ENCODE measurements at regions not wholly inside any gene's neighbourhood (a gene's known extent, or its start where the extent isn't known, plus 50 kb on each side); places are given as distances from the start of the nearest gene placed in this dataset.

DNA sequence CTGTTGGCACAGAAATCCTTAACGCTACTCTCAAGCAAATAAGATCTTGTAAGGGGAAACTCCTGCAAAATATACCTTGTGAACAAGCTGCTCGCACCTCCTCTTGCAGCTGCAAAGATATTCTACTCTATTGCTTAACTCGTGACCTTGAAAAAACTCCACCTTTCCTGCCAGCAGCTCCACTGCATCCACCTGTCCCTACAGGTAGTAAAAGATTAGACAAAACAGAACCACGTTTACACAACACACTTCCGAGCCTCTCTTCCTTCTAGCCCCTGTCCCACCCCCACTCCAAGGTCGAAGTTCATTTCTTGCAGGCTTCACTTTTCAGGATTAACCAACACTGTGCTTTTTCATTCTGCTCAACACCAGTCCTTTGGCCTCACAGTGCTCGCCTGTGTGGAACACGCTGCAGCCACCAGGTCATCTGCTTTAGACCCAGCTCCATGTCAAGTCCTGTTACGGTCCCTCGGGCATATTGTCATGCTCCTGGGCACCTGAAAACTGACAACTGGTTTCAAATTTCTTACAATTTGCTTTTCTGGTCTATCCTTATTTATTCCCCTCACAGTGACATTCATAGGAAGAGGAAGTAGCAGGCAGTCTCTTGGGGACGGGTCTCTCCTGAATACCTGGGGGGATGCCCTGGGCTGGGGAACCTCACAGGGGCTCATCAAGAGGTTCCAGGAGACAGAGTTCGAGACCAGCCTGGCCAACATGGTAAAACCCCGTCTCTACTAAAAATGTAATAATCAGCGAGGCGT is 165.8 kb upstream of the KLF14 start:
- POLR2A ChIA-PET = no interaction called here

DNA sequence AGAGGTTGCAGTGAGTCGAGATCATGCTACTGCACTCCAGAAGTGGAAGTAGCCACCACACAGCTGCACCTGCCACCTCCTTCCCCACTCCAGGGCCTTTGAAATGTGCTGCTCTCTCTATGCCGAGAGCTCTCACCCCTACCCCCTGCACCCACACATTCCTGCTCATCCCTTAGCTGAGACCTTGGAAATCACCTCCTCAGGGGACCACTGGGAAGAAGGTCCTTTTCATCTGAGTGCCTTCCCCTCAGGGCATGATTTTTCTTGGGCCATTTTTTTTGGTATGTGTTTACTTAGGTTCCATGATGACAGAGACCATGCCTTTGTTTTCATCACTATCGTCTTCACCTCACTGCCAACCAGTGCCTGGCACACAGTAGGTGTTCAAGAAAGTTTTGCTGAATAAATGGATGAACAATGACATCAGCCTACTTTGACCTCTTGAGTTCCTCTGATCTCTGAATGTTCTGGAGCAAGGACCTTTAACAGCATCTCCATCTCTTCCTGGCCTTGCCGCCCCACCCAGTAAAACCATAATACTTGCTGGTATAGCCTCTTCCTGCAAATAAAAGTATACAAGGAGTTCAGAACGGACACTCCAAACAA is 166.6 kb upstream of the KLF14 start:
- no peak for DNase-seq

More for the DNA sequence above, 165.8 kb upstream of the KLF14 start:
- H3K9me3 ChIP-seq (ENCODE audit: control extremely low read depth in 1 of 5, control insufficient read depth in 4 of 5, insufficient read depth in 2 of 5, low read depth in 1 of 5, low read length in 4 of 5) = peaks cover 0 to 1% (median 0%) of the 10 kb centered on the region in 5 experiments
- H3K36me3 ChIP-seq (ENCODE audit: control insufficient read depth in 4 of 4, insufficient read depth in 4 of 4, low read length in 3 of 4) = peaks cover 6 to 70% (median 18%) of the 10 kb centered on the region in 4 experiments
- peaks cover 0 to 14% (median 7%) of the 10 kb centered on the region in 4 experiments for H3K4me1 ChIP-seq (ENCODE audit: control extremely low read depth in 1 of 4, control insufficient read depth in 4 of 4, insufficient read depth in 4 of 4, low read length in 3 of 4)
- DNase-seq = no peak
- no peak overlapping the region for H3K4me3 ChIP-seq (ENCODE audit: control insufficient read depth in 1 of 7, extremely low read depth in 1 of 7, insufficient read depth in 4 of 7, low read depth in 2 of 7, low read length in 6 of 7)
- CTCF ChIA-PET = interaction anchor here (0.8 to 7.3 kb wide), 11 partner anchors 9 to 141 kb away, joined by 3 to 108 read pairs (median 4); no protein-coding TSS in a partner anchor
- H3K27me3 ChIP-seq (replicated peaks in 2 of 5; ENCODE audit: control insufficient read depth in 4 of 5, insufficient read depth in 5 of 5, low read length in 4 of 5) = no peaks in the 10 kb centered on the region
- 94% methylated on average over 15 of the region's 15 CpGs for WGBS (ENCODE audit: insufficient coverage)
- H3K27ac ChIP-seq (ENCODE audit: insufficient read depth in 1 of 2, low read depth in 1 of 2, low read length in 2 of 2, poor library complexity in 1 of 2, severe bottlenecking in 2 of 2) = no peak overlapping the region

DNA sequence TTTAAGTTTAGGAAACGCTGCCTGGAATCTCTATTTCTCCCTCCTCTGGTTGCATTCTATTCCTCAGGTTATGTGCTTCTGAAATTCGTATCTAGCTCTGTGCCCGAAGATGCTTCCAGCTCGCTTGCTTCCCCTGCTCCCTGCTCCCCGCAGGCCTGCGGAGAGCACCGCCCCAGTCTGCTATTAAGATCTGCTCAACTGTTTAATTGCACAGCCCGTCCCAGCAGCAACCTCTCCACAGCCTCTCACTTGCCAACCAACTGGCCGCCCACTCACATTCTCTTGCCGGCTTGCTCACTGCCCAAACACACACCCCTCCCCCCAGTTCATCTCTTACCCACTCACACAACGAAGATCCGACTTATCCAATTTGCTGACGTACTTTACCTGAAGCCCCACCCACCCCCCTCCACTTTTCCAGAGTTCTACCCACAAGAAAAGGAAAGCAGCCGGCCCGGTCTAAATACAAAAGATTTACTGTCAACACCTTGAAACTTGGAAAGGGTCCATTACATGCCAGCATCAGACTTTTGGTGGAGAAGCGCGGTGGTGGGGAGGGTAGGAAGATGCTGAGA is 167.3 kb upstream of the KLF14 start:
- H3K36me3 ChIP-seq (ENCODE audit: control insufficient read depth in 4 of 4, insufficient read depth in 4 of 4, low read length in 3 of 4) = peaks cover 5 to 64% (median 13%) of the 10 kb centered on the region in 4 experiments
- no peak overlapping the region for H3K4me3 ChIP-seq (ENCODE audit: control insufficient read depth in 1 of 7, extremely low read depth in 1 of 7, insufficient read depth in 4 of 7, low read depth in 2 of 7, low read length in 6 of 7)
- 88% methylated on average over 14 of the region's 17 CpGs for WGBS (ENCODE audit: insufficient coverage)
- H3K27ac ChIP-seq (ENCODE audit: insufficient read depth in 1 of 2, low read depth in 1 of 2, low read length in 2 of 2, poor library complexity in 1 of 2, severe bottlenecking in 2 of 2) = no peak overlapping the region
- ChIA-PET CTCF (no interaction called here), POLR2A (interaction anchor here (0.6 kb wide), 1 partner anchor 180 kb away, joined by 3 read pairs; no protein-coding TSS in a partner anchor)
- H3K9me3 ChIP-seq (ENCODE audit: control extremely low read depth in 1 of 5, control insufficient read depth in 4 of 5, insufficient read depth in 2 of 5, low read depth in 1 of 5, low read length in 4 of 5) = peaks cover 0 to 1% (median 0%) of the 10 kb centered on the region in 5 experiments
- DNase-seq = no peak
- no peaks in the 10 kb centered on the region for H3K27me3 ChIP-seq (replicated peaks in 2 of 5; ENCODE audit: control insufficient read depth in 4 of 5, insufficient read depth in 5 of 5, low read length in 4 of 5)
- H3K4me1 ChIP-seq (ENCODE audit: control extremely low read depth in 1 of 4, control insufficient read depth in 4 of 4, insufficient read depth in 4 of 4, low read length in 3 of 4) = peaks cover 0 to 18% (median 8%) of the 10 kb centered on the region in 4 experiments

More for the DNA sequence above, 166.6 kb upstream of the KLF14 start:
- WGBS (ENCODE audit: insufficient coverage) = 73% methylated on average over 1 of the region's 5 CpGs
- ChIA-PET CTCF (interaction anchor here (0.8 to 2.5 kb wide), 4 partner anchors 8 to 140 kb away, joined by 3 to 5 read pairs (median 4); no protein-coding TSS in a partner anchor), POLR2A (interaction anchor here (0.6 kb wide), 1 partner anchor 179 kb away, joined by 3 read pairs; no protein-coding TSS in a partner anchor)
- Histone ChIP-seq H3K27ac (ENCODE audit: insufficient read depth in 1 of 2, low read depth in 1 of 2, low read length in 2 of 2, poor library complexity in 1 of 2, severe bottlenecking in 2 of 2) (no peak overlapping the region), H3K36me3 (ENCODE audit: control insufficient read depth in 4 of 4, insufficient read depth in 4 of 4, low read length in 3 of 4) (peaks cover 4 to 66% (median 15%) of the 10 kb centered on the region in 4 experiments), H3K4me3 (ENCODE audit: control insufficient read depth in 1 of 7, extremely low read depth in 1 of 7, insufficient read depth in 4 of 7, low read depth in 2 of 7, low read length in 6 of 7) (no peak overlapping the region), H3K9me3 (ENCODE audit: control extremely low read depth in 1 of 5, control insufficient read depth in 4 of 5, insufficient read depth in 2 of 5, low read depth in 1 of 5, low read length in 4 of 5) (peaks cover 0 to 1% (median 0%) of the 10 kb centered on the region in 5 experiments), H3K27me3 (replicated peaks in 2 of 5; ENCODE audit: control insufficient read depth in 4 of 5, insufficient read depth in 5 of 5, low read length in 4 of 5) (no peaks in the 10 kb centered on the region), H3K4me1 (ENCODE audit: control extremely low read depth in 1 of 4, control insufficient read depth in 4 of 4, insufficient read depth in 4 of 4, low read length in 3 of 4) (peaks cover 0 to 15% (median 6%) of the 10 kb centered on the region in 4 experiments)

DNA sequence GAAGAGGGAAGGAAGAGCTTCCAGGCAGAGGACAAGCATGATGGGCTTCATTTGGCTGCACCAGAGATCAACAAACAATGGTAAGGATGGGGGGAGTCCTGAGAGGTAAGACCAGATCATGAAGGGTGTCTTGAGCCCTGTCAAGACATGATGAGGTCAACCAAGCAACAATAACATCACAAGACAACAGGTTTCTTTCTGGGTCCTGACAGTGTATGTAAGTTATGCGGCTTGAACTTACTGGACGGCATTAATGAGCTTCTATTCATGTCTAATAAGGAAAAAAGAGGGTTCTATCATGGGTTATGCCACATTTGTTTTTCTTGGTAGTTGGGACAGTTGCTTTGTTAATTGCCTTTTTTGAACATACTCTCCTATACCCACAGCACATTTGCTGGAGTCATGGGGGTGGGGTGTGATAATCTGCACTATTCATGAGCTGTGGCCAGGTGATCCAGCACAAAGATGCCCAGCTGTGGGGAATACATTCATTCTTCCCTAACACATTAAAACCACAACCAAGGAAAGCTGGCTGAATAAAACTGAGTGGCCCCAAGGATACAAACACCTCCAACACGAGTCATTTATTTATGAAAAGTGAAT is 168.8 kb upstream of the KLF14 start:
- Histone ChIP-seq H3K27ac (ENCODE audit: insufficient read depth in 1 of 2, low read depth in 1 of 2, low read length in 2 of 2, poor library complexity in 1 of 2, severe bottlenecking in 2 of 2) (no peak overlapping the region), H3K4me3 (ENCODE audit: control insufficient read depth in 1 of 7, extremely low read depth in 1 of 7, insufficient read depth in 4 of 7, low read depth in 2 of 7, low read length in 6 of 7) (no peak overlapping the region), H3K9me3 (ENCODE audit: control extremely low read depth in 1 of 5, control insufficient read depth in 4 of 5, insufficient read depth in 2 of 5, low read depth in 1 of 5, low read length in 4 of 5) (peaks cover 0 to 1% (median 0%) of the 10 kb centered on the region in 5 experiments), H3K4me1 (ENCODE audit: control extremely low read depth in 1 of 4, control insufficient read depth in 4 of 4, insufficient read depth in 4 of 4, low read length in 3 of 4) (peaks cover 0 to 14% (median 2%) of the 10 kb centered on the region in 4 experiments), H3K27me3 (replicated peaks in 2 of 5; ENCODE audit: control insufficient read depth in 4 of 5, insufficient read depth in 5 of 5, low read length in 4 of 5) (no peaks in the 10 kb centered on the region), H3K36me3 (ENCODE audit: control insufficient read depth in 4 of 4, insufficient read depth in 4 of 4, low read length in 3 of 4) (peaks cover 5 to 58% (median 9%) of the 10 kb centered on the region in 4 experiments)
- POLR2A ChIA-PET = interaction anchor here (0.6 kb wide), 1 partner anchor 11 kb away, joined by 3 read pairs; no protein-coding TSS in a partner anchor
- DNase-seq = no peak
- CTCF ChIA-PET = interaction anchor here (1.1 to 3.8 kb wide), 4 partner anchors 28 to 135 kb away, joined by 3 to 17 read pairs (median 6); no protein-coding TSS in a partner anchor
- no CpG with 5 or more reads among the region's 3 CpGs for WGBS (ENCODE audit: insufficient coverage)

DNA sequence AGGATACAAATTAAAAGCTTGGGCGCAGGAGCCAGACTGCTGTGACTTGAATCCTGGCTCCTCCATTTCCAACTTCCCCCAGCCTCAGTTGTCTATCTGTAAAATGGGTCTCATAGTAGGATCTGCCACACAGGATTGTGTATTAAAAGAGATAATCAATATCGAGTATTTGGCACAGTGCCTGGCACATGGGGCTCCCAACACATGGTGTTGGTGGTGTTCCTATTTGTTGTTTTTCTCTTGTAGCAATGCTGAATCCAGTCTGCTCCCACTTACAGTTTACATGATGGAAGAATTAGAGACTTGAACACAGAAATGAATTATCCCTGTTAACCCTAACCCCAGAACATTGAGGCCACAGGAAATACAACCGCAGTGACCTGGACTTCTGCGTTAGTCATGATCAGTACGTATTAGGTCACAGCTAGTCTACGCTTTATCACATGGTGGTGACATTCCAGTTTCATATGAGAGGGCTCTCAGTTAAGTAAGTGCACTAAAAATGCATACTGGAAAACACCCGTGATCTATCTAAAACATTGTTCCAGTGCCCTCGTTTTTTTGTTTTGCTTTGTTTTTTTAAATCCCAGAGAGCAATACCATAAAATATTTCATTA is 169.5 kb upstream of the KLF14 start:
- 95% methylated on average over 8 of the region's 8 CpGs for WGBS (ENCODE audit: insufficient coverage)
- Histone ChIP-seq H3K36me3 (ENCODE audit: control insufficient read depth in 4 of 4, insufficient read depth in 4 of 4, low read length in 3 of 4) (peaks cover 4 to 53% (median 8%) of the 10 kb centered on the region in 4 experiments), H3K27me3 (replicated peaks in 2 of 5; ENCODE audit: control insufficient read depth in 4 of 5, insufficient read depth in 5 of 5, low read length in 4 of 5) (no peaks in the 10 kb centered on the region), H3K9me3 (ENCODE audit: control extremely low read depth in 1 of 5, control insufficient read depth in 4 of 5, insufficient read depth in 2 of 5, low read depth in 1 of 5, low read length in 4 of 5) (peaks cover 0 to 1% (median 0%) of the 10 kb centered on the region in 5 experiments), H3K4me3 (ENCODE audit: control insufficient read depth in 1 of 7, extremely low read depth in 1 of 7, insufficient read depth in 4 of 7, low read depth in 2 of 7, low read length in 6 of 7) (no peak overlapping the region), H3K27ac (ENCODE audit: insufficient read depth in 1 of 2, low read depth in 1 of 2, low read length in 2 of 2, poor library complexity in 1 of 2, severe bottlenecking in 2 of 2) (no peak overlapping the region), H3K4me1 (ENCODE audit: control extremely low read depth in 1 of 4, control insufficient read depth in 4 of 4, insufficient read depth in 4 of 4, low read length in 3 of 4) (peaks cover 0 to 14% (median 2%) of the 10 kb centered on the region in 4 experiments)
- DNase-seq = peak in 2 of 3 donors; percentile 25 to 40
- POLR2A ChIA-PET = no interaction called here
- CTCF ChIA-PET = interaction anchor here (0.7 to 3.8 kb wide), 13 partner anchors 8 to 138 kb away, joined by 3 to 20 read pairs (median 4); no protein-coding TSS in a partner anchor

DNA sequence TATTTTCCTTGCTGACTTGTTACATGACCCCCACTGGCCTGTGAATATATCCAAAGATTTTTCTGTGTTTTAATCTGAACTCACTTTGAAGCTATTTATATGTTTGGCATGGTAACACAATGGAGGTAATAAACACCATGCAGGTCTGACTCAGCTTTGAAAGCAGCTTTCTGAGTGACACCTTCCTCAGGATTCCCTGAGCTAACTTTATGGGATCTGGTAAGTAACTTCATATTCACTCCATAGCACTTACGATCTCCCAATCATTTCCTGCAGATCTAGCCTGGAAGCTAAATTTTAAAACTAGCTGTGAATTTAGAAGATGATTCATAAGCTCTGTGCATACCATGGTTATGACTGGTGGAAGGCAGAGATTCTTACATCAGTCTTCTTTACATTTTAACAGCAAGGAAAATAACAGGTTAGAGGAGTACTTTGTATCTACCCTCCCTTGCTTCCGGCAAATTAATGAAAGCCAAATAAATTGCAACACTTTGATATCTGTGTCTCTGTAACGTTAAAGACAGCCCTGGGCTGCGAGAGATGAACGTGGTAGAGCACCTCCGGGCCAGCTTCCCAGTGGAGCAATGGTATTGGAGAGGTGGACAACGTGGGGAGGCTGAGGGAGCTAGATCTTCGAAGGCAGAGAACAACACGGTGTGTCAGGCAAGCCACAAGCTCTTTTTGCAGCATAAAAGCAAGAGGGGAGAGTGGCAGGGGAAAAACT is 170.2 kb upstream of the KLF14 start:
- 99% methylated on average over 7 of the region's 9 CpGs for WGBS (ENCODE audit: insufficient coverage)
- H3K4me1 ChIP-seq (ENCODE audit: control extremely low read depth in 1 of 4, control insufficient read depth in 4 of 4, insufficient read depth in 4 of 4, low read length in 3 of 4) = peaks cover 0 to 16% (median 3%) of the 10 kb centered on the region in 4 experiments
- ChIA-PET CTCF (interaction anchor here (0.6 to 3.8 kb wide), 18 partner anchors 8 to 138 kb away, joined by 3 to 20 read pairs (median 4); no protein-coding TSS in a partner anchor), POLR2A (no interaction called here)
- peak in 1 of 3 donors; percentile 38 for DNase-seq
- peaks cover 3 to 49% (median 5%) of the 10 kb centered on the region in 4 experiments for H3K36me3 ChIP-seq (ENCODE audit: control insufficient read depth in 4 of 4, insufficient read depth in 4 of 4, low read length in 3 of 4)
- no peaks in the 10 kb centered on the region for H3K9me3 ChIP-seq (ENCODE audit: control extremely low read depth in 1 of 5, control insufficient read depth in 4 of 5, insufficient read depth in 2 of 5, low read depth in 1 of 5, low read length in 4 of 5)
- no peaks in the 10 kb centered on the region for H3K27me3 ChIP-seq (replicated peaks in 2 of 5; ENCODE audit: control insufficient read depth in 4 of 5, insufficient read depth in 5 of 5, low read length in 4 of 5)
- no peak overlapping the region for H3K27ac ChIP-seq (ENCODE audit: insufficient read depth in 1 of 2, low read depth in 1 of 2, low read length in 2 of 2, poor library complexity in 1 of 2, severe bottlenecking in 2 of 2)
- no peak overlapping the region for H3K4me3 ChIP-seq (ENCODE audit: control insufficient read depth in 1 of 7, extremely low read depth in 1 of 7, insufficient read depth in 4 of 7, low read depth in 2 of 7, low read length in 6 of 7)
